SK-N-SH (cell line): ENCODE measurements at regions not wholly inside any gene's neighbourhood (a gene's known extent, or its start where the extent isn't known, plus 50 kb on each side); places are given as distances from the start of the nearest gene placed in this dataset.

Experiments used
- CTCF ChIP-seq: fragments of 200-600 bp; sonication (generic); IDR thresholded peaks from 2 replicates; pipeline ENCODE4 v1.6.1; 2017; ENCODE audit warnings: antibody characterized with exemption, mild to moderate bottlenecking, moderate library complexity
- RCOR1 ChIP-seq: fragments of 150-350 bp; IDR thresholded peaks from 2 replicates; pipeline ENCODE4 v1.6.1; 2017; ENCODE audit warnings: antibody characterized with exemption, low read length
- TCF12 ChIP-seq: IDR thresholded peaks from 2 replicates; pipeline ENCODE4 v1.4.0; 2012

DNA sequence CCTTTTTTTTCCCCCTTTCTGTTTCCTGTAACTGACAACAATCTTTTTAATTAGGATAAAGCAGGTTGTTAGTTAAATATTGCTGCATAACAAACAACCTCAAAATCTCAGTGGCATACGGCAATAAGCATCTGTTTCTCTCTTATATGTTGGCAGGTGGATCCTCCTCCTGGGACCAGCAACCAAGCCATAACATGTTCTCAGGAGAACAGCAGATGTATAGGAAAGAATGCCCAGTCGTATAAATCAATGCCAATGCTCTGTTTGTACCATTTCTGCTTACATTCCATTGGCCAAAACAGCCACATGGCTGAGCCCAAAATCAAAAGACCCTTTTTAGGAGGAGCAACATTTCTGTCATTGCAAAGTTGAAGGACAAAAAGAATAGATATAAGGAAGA, 445.7 kb downstream of the AASDHPPT start:
- TF ChIP-seq RCOR1 (no peak), CTCF (no peak), TCF12 (no peak)
